NCI-H146 treated with DMSO at 0.1 percent for 48 hours (cell line): ENCODE measurements at regions not wholly inside any gene's neighbourhood (a gene's known extent, or its start where the extent isn't known, plus 50 kb on each side); places are given as distances from the start of the nearest gene placed in this dataset.
A peak's percentile ranks its signal among the peaks of the same experiment; 100 is the strongest.
"Not testable (repeated sequence)": the region's sequence is repeated elsewhere in the genome, so short reads cannot be mapped to it uniquely, and the experiment has no call there.

Experiments used
- DNase-seq: peaks from one replicate; lab custom pipeline; 2025; ENCODE audit not compliant: unreplicated experiment; lab: John Stamatoyannopoulos, UW

DNA sequence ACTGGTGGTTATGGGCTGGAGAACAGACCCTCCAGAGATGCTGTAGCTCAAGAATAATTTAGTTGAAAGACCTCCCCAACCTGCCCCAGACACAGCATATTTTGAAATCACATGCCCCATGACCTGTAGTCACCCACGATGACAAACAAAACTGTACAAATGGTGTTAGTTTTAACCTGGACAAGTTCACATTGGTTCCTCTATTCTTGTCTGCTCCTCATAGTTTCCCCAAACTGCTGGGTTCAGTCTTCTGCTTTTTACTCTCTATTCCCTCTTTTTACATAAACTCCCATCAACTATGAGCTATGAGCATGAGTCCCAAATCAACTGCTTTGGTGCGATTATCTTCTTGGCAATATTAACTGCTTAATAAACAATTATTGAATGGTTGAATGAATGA lies 365.3 kb upstream of the CLINT1 start:
- DNase-seq, result no peak

DNA sequence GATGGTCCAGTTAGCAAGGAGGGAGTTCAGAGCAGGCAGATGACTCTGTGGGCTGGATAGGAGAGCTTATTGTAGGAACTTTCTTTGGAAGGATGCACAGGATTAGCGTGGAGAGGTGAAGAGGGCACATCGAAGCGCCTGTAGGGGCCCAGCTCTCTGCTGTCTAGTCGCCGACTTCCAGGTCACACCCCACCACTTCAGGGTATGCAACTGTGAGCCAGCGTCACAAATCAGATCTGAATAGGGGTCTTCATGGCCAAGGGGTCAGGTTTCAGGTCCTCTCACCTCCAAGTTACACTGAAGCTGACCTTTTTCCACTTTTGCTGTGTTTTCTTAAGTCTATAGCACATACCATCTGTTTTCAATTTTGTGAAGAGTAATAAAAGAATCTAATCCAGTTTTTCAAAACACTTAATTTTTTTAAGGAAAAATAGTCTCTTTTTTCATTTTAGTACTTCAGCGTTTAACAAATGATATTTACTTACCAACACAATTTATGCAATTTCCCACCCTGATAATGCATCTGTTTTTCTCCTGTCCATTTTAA lies 364.2 kb upstream of the CLINT1 start:
- no peak for DNase-seq

DNA sequence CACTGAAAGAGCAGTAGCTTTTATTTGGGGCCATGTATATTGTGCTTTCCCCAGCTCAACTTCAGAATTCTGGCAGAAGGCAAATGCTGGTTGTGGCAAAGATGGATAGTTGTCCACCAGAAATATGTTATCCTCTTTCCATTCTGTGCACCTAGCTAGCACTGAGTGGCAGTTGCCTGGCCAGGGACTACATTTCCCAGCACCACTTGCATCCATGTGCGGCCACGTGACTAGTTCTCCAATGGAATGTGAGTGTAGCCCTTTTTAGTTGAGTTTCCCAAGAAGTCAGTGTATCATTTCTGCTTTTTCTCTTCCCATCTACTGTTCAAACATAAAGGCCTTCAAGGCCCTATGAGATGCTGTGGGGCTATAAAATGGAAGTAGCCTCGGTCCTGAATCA lies 354.0 kb upstream of the CLINT1 start:
- DNase-seq, result no peak

DNA sequence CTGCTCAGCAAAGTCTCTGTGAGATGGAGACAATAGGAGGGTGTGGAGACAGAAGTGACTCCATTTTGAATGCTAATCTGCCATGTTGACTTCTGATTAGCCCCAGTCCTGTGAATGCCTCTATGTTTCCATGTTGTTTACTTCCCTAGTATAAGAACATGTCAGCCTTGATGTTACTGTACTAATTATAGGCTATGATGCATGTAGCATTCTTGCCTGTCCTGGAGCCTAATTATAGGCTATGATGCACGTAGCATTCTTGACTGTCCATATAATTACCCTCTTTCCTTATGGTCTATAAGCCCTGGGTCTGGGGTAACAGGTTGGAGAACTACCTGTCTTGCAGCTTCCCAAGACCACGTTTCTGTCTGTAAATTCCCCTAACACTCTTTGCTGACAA lies 353.3 kb upstream of the CLINT1 start:
- no peak for DNase-seq

DNA sequence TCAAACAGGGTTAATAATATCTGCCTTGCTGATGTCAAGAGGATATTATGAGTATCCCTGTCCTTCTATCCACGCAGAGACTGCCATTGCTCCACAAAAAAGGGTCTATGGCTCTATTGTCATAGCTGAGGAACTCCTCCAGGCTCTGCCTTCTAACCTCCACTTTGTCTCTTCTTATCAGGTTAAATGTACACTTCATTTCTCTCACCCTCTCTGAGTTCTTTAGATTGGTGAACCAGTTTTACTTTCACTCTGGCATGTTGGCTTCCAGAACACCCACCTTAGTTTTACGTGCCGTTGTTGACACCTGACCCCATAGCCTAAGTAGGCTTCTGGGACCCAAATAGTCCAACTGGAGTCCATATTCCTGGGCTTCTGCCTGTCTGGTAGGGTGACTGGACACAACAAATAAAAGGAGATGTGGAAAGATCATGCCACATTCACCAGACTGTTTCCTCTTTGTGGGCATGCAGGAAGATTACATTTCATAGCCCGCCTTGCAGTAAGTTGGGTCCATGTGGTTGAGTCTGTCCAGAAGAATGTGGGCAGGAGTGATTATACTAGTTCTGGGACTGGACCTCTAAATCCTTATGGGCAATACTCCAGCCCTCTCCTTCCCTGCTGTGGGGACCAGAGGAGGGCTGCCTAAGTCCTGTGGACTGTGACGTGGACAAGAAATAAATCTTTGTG lies 350.4 kb upstream of the CLINT1 start:
- DNase-seq, result no peak

DNA sequence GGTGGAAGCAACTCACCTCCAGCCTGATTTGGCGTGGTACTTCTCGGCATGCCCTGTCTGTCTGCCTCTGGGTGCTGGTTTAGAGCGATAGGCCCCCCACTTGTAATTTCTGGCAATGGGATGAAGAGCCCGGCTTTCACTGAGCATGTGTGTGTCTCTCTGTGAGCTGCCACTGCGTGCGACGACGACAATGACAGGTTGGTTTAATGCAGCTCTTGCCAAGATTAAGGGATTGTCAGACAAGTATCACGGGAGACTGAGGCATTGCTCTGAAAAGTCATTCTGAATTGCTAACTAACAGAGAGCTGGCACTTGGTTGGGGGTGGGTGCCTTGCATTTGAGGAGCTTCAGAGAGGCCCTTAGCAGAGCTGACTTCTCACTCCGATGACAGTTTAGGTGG lies 348.8 kb upstream of the CLINT1 start:
- no peak for DNase-seq

DNA sequence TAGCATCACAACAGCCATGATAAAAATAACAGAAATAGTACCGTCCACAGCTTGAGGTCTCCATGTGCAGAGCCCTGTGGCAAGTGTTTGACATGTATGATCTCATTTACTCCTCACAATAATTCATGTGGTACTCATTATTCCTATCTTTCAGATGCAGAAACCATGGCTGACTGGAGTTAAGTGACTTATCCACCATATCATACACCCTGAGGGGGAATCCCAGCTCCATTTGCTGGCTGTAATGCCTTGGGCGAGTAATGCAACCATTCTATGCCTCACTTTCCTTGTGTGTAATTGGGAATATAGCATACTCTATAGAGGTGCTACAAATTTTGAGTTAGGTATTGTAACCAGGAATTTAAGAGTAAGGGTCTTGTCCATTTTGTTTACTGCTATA lies 347.0 kb upstream of the CLINT1 start:
- DNase-seq, result no peak

DNA sequence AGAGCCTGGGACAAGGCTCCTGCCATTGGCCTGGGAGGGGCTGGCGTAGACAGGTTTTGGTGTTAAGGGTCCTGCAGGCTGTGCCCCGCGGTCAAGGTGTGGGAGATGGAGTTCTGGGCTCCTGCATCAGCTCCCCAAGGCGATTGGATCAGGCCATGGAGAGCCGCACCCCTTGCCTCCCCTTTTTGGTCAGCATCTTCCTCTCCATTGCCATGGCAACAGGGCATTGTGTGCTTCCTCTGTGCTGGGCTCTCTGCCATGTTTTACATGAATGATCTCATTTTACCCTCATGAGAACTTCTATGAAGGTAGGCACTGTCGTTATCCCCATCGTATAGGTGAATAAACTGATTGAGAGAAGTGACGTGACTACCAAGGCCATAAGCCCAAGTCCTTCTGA lies 344.3 kb upstream of the CLINT1 start:
- no peak for DNase-seq

DNA sequence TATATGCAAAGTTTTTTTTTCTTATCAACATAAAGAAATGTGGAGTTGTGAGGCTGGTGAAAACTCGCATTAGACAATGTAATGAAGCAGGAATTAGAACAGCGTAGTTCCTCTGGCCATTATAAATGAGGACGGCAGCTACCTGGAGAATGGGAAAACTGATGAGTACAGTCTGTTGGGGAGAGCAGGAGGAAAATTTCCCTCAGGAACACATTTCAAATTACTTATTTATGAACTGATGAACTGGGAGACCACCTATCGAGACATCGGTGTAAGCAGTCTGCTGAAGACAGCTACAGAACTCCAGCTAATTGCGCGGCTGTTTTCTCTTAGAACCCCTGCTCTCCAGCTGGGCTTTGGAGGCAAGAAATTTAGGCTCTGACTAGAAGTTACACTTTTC lies 343.9 kb upstream of the CLINT1 start:
- no peak for DNase-seq

DNA sequence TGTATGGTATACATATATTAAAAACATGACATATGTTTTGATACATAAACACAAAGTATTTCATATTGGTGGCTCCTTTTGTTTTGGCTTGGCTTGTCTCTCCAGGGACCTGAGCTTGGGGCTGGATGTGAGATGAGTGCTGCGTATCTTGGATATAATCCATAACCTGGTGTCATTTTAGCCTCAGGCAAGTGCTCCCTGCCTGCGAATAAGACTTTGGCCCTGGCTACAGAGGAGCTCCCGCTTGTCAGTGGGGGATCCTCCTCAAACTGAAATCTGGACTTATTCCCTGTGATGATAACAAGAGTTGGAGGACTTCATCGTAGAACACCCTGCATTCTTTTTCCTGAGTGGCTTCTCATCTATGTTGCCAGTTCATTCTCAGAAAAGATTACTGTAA lies 341.7 kb upstream of the CLINT1 start:
- DNase-seq, result no peak

DNA sequence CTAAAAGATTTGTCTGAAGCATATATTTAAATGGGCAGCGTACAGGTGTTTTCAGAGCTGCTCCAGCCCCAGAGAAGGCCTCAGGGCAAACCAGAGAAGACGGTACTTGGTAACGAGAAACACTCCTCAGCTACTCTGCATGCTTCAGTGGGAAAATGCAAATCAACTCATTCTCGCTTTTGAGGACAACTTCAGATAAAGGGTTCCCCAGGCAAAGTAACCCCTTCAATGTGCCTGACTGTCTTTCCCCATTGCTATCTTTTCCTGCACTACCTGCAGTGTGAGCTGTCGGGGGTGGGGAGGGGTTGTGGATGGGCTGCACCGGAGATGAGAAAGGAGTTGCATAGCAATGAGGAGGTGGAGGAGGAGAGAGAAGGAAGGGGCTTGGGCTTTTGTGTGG lies 339.7 kb upstream of the CLINT1 start:
- DNase-seq, result no peak

DNA sequence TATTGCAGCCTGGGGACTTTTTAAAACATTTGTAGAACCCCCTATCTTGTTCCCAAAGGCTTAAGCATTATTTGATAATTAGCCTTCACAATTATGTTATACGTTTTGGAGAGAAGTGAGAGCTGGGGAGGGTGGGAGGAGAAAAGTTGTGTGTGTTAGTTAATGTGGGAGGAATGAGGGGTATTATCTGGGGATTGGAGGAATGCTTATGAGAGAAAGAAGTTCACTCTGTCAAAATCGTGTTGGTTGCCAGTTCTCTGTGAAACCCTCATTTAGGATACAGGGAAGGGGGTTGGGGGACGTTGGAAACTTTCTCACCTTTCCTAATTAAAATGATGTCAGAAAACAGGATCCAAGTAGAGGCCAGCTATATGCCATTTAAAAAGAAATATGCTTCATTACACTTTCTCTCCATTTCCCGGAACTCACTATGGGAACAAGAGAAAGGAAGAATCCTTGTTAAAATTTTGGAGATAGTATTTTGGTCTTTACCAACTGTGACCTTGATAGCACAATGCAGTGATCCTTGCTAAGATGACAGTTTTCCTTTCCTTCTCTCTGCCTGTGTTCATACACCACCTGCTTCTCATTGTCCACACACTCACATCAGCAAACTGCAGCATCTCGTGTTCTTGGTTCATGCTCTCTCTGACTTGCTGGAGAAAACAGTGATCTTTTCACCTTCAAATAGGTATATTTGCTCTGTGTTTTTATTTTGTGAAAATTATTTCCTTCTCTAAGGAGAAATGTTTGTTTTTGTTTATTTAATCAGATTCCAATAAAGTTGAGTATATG lies 336.7 kb upstream of the CLINT1 start:
- DNase-seq, result no peak

DNA sequence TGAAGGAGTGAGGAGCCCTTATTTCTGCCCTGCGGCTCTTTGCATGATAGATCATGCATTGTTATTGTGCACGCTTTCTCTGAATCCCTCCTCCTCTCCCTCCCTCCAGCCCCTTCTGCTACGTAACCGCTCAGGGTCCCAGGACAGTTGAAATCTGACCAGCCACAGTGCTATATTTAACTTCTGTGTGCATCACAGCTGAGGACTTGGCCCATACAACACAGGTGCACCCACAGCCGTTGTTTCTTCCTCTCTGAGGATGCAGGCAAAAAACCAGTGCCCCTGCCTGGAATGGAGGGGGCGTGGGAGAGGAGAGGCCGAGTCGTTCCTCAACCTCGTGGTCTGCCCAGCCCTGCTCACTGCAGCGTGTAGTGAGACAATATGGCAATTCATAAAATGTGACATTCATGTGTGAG lies 335.6 kb upstream of the CLINT1 start:
- DNase-seq, result no peak

DNA sequence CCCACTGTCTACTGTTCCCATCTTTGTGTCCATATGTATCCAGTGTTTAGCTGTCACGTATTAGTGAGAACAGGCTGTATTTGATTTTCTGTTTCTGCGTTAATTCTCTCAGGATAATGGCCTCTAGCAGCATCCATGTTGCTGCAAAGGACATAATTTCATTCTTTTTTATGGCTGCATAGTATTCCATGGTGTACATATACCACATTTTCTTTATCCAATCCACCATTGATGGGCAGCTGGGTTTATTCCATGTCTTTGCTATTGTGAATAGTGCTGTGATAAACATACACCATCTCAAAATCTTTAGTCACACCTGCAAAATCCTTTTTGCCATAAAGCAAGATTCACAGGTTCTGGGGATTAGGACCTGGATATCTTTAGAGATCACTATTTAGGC lies 334.4 kb upstream of the CLINT1 start:
- not testable (repeated sequence) for DNase-seq

DNA sequence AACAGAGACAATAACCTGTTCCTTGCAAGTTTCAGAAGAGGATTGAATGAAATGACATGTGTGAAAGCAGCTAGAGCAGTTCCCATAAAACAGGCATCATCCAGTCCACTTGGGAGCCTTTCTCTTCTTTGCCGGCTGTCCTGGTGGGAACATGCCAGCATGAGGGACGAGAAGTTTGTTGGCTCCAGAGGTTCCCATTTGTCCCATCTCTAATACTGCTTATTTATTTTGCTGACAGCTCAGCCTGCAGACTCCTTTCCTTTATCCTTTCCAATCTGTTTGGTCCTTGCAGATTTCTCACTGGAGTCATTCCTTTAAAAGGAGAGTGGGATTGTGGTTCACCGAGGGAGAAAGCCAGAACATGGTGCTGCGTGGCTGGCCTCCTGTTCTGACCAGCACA lies 321.5 kb upstream of the CLINT1 start:
- DNase-seq, result no peak

DNA sequence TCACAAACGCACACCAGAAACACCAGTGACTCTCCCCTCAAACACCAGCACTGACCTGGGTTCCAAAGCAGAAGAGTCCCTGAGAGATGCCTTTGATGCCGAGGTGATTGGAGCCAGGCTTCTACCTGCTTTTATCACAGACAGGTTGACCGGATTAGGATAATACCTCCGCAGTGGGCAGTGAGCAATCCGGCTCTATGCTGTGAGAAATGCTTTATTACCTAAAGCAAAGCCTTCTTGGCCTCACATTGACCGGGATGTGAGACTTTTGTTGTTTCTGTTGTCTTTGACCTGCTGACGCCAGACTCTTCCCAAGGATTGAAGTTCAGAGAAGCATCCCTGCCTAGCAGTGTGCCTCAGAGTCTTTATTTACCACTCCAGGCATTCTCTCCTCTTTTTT lies 320.3 kb upstream of the CLINT1 start:
- no peak for DNase-seq

DNA sequence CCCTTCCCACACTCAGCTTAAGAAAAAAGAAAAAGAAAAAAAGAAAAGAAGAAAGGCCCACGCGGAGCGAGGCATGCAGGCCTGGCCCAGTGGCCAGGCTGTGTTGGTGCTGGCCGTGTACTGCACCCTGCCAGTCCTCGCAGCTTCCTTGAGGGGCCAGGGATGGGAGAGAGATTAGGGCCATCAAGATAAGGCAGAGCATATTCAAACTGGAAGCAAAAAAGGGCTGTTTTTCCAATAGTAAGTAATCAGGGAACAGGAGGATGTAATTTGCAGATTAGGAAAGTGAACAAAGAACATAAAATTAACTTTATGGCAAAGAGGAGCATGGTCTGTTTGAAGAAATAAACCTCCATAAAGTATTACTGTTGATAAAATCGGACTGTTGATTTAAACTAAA lies 319.6 kb upstream of the CLINT1 start:
- DNase-seq, result no peak

DNA sequence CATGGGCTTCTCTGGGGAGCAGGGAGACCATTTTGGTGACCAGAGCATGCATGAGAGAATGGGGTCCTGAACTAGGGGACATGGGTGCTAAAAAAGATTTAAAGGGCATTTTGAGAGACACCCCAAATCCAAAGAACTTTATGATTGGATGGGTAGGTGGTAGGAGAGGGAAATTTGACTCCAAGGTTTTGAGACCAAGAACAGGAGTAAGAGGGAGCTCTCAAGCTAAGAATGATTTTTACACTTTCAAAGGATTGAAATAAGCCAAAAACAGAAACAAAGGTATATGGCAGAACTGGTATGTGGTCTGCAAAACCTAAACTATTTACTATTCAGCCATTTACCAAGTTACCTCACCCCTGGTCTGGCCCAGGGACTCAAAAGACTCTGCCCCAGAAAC lies 318.2 kb upstream of the CLINT1 start:
- no peak for DNase-seq

DNA sequence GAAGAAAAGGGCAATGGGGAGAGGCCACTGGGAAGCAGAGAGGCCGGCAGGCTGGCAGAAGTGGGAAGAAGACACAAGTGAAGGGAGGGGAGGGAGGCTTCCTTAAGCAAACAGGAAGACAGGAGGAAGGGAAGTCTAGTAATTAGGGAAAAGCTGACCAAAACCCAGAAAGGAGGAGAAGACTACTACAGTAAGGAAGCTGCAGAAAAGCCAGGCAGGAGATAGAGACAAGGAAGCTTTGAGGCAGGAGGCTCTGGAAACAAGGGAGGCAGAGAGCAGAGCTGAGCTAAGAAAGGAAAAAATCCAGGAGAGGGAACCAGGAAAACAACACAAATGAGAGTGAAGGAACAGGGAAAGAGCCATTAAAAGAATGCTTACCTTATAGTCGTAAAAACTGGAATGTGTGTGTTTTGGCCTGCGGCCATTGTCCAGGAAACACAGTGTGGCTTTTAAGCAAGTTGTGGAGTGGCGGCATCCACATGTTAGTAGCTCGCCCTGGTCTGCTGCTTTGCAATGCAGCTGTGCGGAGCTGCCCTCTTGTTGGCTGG lies 317.1 kb upstream of the CLINT1 start:
- no peak for DNase-seq

DNA sequence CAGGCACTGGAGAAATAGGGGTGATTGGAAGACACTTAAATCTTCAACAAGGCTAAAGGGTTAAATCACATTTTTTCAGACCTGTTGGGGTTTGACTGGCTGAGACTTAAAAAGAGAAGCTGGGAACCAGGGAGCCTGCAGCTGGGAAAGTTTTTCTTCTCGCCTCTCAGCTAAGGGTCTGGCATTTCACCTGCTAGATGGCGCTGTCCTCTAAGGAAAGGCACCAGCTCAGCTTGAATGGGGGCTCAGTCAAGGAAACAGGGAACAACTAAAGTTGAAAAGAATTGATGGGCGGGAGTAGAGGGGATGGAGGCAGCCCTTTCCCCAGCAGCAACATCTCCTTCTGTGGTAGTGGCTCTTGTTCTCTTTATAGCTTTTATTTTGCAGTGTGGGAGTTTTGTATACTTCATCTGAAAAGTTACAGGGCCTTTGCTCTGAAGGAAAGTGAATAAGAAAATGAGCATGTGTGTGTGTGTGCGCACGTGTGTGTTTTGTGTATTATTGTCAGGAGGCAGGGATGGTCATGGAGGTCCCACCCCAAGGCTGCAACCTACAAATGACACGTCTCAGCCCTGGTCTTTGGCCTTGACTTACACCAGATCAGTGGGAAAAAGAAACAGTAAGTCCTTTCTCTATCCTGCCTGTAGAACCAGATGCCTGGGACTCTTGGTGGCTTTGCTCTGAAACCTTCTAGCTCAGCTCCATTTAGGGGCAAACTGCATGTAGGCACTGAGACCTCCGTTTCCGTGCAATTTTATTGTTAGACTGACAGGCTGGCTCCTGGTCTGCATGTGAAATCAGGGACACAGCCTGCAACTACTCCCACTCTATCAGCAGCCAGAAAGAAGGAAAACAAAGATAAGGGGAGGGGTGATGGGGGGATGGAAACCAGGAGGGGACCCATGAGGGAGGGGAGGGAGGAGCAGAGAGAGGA lies 316.2 kb upstream of the CLINT1 start:
- DNase-seq, result peak; percentile 5

DNA sequence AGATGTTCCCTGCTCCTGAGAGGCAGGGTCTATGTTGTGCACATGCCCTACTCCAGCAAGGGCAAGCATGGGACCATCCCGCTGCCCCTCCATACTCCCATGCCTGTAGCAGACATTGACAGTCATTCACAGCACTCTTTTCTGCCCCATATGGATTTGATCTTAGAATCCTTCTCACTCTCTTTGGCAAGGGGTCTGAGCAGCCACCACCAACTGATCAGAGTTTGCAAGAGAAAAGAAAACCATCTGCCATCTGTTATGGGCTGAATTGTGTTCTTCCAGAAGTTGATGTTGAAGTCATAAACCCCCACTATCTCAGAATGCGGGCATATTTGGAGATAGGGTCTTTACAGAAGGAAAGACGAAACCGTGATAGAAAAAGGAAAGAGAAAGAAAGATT lies 315.1 kb upstream of the CLINT1 start:
- DNase-seq, result no peak
